ENCODE measurements at regions not wholly inside any gene's neighbourhood (a gene's known extent, or its start where the extent isn't known, plus 50 kb on each side); places are given as distances from the start of the nearest gene placed in this dataset.

DNA sequence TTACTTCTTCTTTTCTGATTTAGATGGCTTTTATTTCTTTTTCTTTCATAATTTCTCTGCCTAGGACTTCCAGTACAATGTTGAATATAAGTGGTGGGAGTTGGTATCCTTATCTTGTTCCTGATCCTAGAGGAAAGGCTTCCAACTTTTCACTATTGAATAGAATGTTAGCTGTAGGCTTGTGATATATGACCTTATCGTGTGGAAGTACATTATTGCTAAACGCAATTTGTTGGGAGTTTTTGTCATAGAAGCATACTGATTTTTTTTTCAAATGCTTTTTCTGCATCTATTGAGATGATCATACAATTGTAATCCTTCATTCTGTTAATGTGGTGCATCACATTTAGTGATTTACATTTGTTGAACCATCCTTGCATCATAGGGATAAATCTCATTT, 79.5 kb downstream of the FASLG start:
- intact Hi-C loops (cut with micrococcal nuclease) = no loop called here
- no peak for ATAC-seq

More for the DNA sequence above, 79.5 kb downstream of the FASLG start:
- POLR2A ChIA-PET = no interaction called here
- TF ChIP-seq EGR1 (IDR thresholded peaks at IDR 0.05; ENCODE audit: low read depth) (no peak), SIN3A (IDR thresholded peaks at IDR 0.05; ENCODE audit: low read depth) (no peak), MAX (IDR thresholded peaks at IDR 0.05) (no peak), ZNF274 (IDR thresholded peaks at IDR 0.05; ENCODE audit: low read depth, low read length) (no peak), CEBPB (IDR thresholded peaks at IDR 0.05; ENCODE audit: low read depth) (no peak), ELF1 (IDR thresholded peaks at IDR 0.05; ENCODE audit: borderline replicate concordance, low read depth) (no peak), ZFX (IDR thresholded peaks at IDR 0.05) (no peak), ATF3 (IDR thresholded peaks at IDR 0.05) (no peak), EZH2phosphoT487 (IDR thresholded peaks at IDR 0.05; ENCODE audit: borderline replicate concordance) (no peak), SP1 (IDR thresholded peaks at IDR 0.05; ENCODE audit: low read depth) (no peak), RAD21 (IDR thresholded peaks at IDR 0.05; ENCODE audit: low read depth) (no peak), POLR2AphosphoS5 (IDR thresholded peaks at IDR 0.05; ENCODE audit: low read depth, low read length) (no peak)
- TF ChIP-seq, protein P1, sequence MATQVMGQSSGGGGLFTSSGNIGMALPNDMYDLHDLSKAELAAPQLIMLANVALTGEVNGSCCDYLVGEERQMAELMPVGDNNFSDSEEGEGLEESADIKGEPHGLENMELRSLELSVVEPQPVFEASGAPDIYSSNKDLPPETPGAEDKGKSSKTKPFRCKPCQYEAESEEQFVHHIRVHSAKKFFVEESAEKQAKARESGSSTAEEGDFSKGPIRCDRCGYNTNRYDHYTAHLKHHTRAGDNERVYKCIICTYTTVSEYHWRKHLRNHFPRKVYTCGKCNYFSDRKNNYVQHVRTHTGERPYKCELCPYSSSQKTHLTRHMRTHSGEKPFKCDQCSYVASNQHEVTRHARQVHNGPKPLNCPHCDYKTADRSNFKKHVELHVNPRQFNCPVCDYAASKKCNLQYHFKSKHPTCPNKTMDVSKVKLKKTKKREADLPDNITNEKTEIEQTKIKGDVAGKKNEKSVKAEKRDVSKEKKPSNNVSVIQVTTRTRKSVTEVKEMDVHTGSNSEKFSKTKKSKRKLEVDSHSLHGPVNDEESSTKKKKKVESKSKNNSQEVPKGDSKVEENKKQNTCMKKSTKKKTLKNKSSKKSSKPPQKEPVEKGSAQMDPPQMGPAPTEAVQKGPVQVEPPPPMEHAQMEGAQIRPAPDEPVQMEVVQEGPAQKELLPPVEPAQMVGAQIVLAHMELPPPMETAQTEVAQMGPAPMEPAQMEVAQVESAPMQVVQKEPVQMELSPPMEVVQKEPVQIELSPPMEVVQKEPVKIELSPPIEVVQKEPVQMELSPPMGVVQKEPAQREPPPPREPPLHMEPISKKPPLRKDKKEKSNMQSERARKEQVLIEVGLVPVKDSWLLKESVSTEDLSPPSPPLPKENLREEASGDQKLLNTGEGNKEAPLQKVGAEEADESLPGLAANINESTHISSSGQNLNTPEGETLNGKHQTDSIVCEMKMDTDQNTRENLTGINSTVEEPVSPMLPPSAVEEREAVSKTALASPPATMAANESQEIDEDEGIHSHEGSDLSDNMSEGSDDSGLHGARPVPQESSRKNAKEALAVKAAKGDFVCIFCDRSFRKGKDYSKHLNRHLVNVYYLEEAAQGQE (IDR thresholded peaks at IDR 0.05; ENCODE audit: low read depth) = no peak
- TF ChIP-seq, protein P2, sequence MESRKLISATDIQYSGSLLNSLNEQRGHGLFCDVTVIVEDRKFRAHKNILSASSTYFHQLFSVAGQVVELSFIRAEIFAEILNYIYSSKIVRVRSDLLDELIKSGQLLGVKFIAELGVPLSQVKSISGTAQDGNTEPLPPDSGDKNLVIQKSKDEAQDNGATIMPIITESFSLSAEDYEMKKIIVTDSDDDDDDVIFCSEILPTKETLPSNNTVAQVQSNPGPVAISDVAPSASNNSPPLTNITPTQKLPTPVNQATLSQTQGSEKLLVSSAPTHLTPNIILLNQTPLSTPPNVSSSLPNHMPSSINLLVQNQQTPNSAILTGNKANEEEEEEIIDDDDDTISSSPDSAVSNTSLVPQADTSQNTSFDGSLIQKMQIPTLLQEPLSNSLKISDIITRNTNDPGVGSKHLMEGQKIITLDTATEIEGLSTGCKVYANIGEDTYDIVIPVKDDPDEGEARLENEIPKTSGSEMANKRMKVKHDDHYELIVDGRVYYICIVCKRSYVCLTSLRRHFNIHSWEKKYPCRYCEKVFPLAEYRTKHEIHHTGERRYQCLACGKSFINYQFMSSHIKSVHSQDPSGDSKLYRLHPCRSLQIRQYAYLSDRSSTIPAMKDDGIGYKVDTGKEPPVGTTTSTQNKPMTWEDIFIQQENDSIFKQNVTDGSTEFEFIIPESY (IDR thresholded peaks at IDR 0.05; ENCODE audit: extremely low read depth, insufficient replicate concordance, low read length) = no peak
- Histone ChIP-seq H3K4me1 (ENCODE audit: control insufficient read depth in 1 of 2, insufficient read depth in 2 of 2, low read length in 2 of 2) (no peaks in the 10 kb centered on the region), H3K9ac (ENCODE audit: low read length) (no peak overlapping the region), H3K27ac (ENCODE audit: low read depth, low read length) (no peak overlapping the region), H3K9me3 (ENCODE audit: control insufficient read depth in 1 of 2, insufficient read depth in 1 of 2, low read depth in 1 of 2, low read length in 2 of 2) (no peaks in the 10 kb centered on the region), H3K27me3 (ENCODE audit: insufficient read depth, low read length) (no peaks in the 10 kb centered on the region), H3K79me2 (ENCODE audit: insufficient read depth, low read length) (no peaks in the 10 kb centered on the region), H3K9me2 (ENCODE audit: insufficient read depth) (no peaks in the 10 kb centered on the region; the same call in 1 of the 2 replicates), H3K36me3 (ENCODE audit: control insufficient read depth in 1 of 2, insufficient read depth in 2 of 2, low read length in 2 of 2) (no peaks in the 10 kb centered on the region; a peak in 1 of 4 replicates), H4K20me1 (ENCODE audit: insufficient read depth) (no peaks in the 10 kb centered on the region), H2AFZ (ENCODE audit: low read depth, low read length, poor library complexity, severe bottlenecking) (no peak overlapping the region), H3K4me3 (replicated peaks in 1 of 2; ENCODE audit: low read depth in 1 of 2, low read length in 2 of 2) (no peak overlapping the region), H3K4me2 (ENCODE audit: low read length) (no peak overlapping the region)
- no peak for DNase-seq (ENCODE audit: low read depth, low spot score)
- RAD21 ChIA-PET (ENCODE audit: low non-redundant PET in 1 of 2, low total read pairs in 2 of 2, uncharacterized antibody in 2 of 2, unreplicated experiment in 2 of 2) = no interaction called here
- no TSS peak for BruUV-seq (replicated peaks)
- CTCF ChIA-PET = no interaction called here
